Trophoblast cell (in vitro differentiated cells and primary cell): ENCODE measurements at regions not wholly inside any gene's neighbourhood (a gene's known extent, or its start where the extent isn't known, plus 50 kb on each side); places are given as distances from the start of the nearest gene placed in this dataset.

Experiments
- DNase-seq, 2 donors: peaks; one replicate each; pipeline ENCODE4 v3.0.0-alpha.2; 2016
- H2AFZ ChIP-seq: 2 replicates; pipeline ENCODE4 v1.6.1; 2013; ENCODE audit warnings: low read length, moderate library complexity, mild to moderate bottlenecking; ENCODE audit not compliant: insufficient read depth, poor library complexity
- H2AK5ac ChIP-seq: 2 replicates; pipeline ENCODE4 v1.6.1; 2013; ENCODE audit warnings: mild to moderate bottlenecking, low read length
- H2BK120ac ChIP-seq: 2 replicates; pipeline ENCODE4 v1.6.1; 2013; ENCODE audit warnings: low read length, mild to moderate bottlenecking, moderate library complexity; ENCODE audit not compliant: insufficient read depth, poor library complexity
- H2BK12ac ChIP-seq: 2 replicates; pipeline ENCODE4 v1.6.1; 2013; ENCODE audit warnings: mild to moderate bottlenecking, low read length, moderate library complexity
- H2BK5ac ChIP-seq: 2 replicates; pipeline ENCODE4 v1.6.1; 2013; ENCODE audit warnings: low read length, low read depth, moderate library complexity, mild to moderate bottlenecking; ENCODE audit not compliant: poor library complexity
- H3K14ac ChIP-seq: 2 replicates; pipeline ENCODE4 v1.6.1; 2013; ENCODE audit warnings: mild to moderate bottlenecking, low read length
- H3K18ac ChIP-seq: 2 replicates; pipeline ENCODE4 v1.6.1; 2013; ENCODE audit warnings: mild to moderate bottlenecking, low read length
- H3K23ac ChIP-seq: 2 replicates; pipeline ENCODE4 v1.6.1; 2013; ENCODE audit warnings: low read length
- H3K27ac ChIP-seq: 2 replicates; pipeline ENCODE4 v1.5.1; 2013; ENCODE audit warnings: low read depth, mild to moderate bottlenecking, inconsistent platforms, low read length, moderate library complexity
- H3K27me3 ChIP-seq: 2 replicates; pipeline ENCODE4 v1.6.1; 2013; ENCODE audit warnings: inconsistent platforms, mild to moderate bottlenecking, low read length, moderate library complexity; ENCODE audit not compliant: insufficient read depth
- H3K36me3 ChIP-seq, 2 experiments: 1 replicate in 1 of 2; 2 replicates in 1 of 2; pipeline ENCODE4 v1.6.1; 2013; ENCODE audit warnings: low read length in 2 of 2, mild to moderate bottlenecking in 2 of 2, moderate library complexity in 1 of 2; ENCODE audit not compliant: insufficient read depth in 2 of 2, control insufficient read depth in 1 of 2
- H3K4ac ChIP-seq: 2 replicates; pipeline ENCODE4 v1.6.1; 2013; ENCODE audit warnings: low read depth, mild to moderate bottlenecking, low read length, moderate library complexity
- H3K4me1 ChIP-seq, 2 experiments: 1 replicate in 1 of 2; 2 replicates in 1 of 2; pipeline ENCODE4 v1.6.1; 2013; ENCODE audit warnings: low read length in 2 of 2, mild to moderate bottlenecking in 2 of 2, moderate library complexity in 1 of 2; ENCODE audit not compliant: insufficient read depth in 2 of 2, control insufficient read depth in 1 of 2
- H3K4me2 ChIP-seq: 2 replicates; pipeline ENCODE4 v1.6.1; 2013; ENCODE audit warnings: inconsistent platforms, mild to moderate bottlenecking, low read length, moderate library complexity
- H3K4me3 ChIP-seq: 2 replicates; pipeline ENCODE4 v1.5.1; 2013; ENCODE audit warnings: mild to moderate bottlenecking, low read depth, low read length, inconsistent platforms
- H3K79me1 ChIP-seq: one replicate; pipeline ENCODE4 v1.6.1; 2013; ENCODE audit warnings: low read length
- H3K79me2 ChIP-seq: 2 replicates; pipeline ENCODE4 v1.6.1; 2013; ENCODE audit warnings: low read length, mild to moderate bottlenecking; ENCODE audit not compliant: control insufficient read depth, insufficient read depth, poor library complexity
- H3K9ac ChIP-seq: 2 replicates; pipeline ENCODE4 v1.6.1; 2013; ENCODE audit warnings: mild to moderate bottlenecking, low read length
- H3K9me3 ChIP-seq: 2 replicates; pipeline ENCODE4 v1.6.1; 2013; ENCODE audit warnings: low read depth, mild to moderate bottlenecking, control low read depth, inconsistent platforms, low read length; ENCODE audit not compliant: insufficient read depth
- H4K12ac ChIP-seq: 2 replicates; pipeline ENCODE4 v1.6.1; 2013; ENCODE audit warnings: low read depth, mild to moderate bottlenecking, low read length, moderate library complexity
- H4K8ac ChIP-seq: 2 replicates; pipeline ENCODE4 v1.6.1; 2013; ENCODE audit warnings: low read depth, mild to moderate bottlenecking, low read length, moderate library complexity
- H4K91ac ChIP-seq: one replicate; pipeline ENCODE4 v1.6.1; 2013; ENCODE audit warnings: low read depth, mild to moderate bottlenecking, low read length, moderate library complexity
- WGBS: extraction: QIAGEN DNeasy Blood & Tissue Kit; methylation state at CpG from one replicate; pipeline ENCODE4 v1.1.7; 2013; ENCODE audit warnings: missing lambda C conversion rate; ENCODE audit not compliant: insufficient read length, insufficient coverage; ENCODE audit errors: extremely low coverage; 5-methylcytosine and 5-hydroxymethylcytosine counted together

DNA sequence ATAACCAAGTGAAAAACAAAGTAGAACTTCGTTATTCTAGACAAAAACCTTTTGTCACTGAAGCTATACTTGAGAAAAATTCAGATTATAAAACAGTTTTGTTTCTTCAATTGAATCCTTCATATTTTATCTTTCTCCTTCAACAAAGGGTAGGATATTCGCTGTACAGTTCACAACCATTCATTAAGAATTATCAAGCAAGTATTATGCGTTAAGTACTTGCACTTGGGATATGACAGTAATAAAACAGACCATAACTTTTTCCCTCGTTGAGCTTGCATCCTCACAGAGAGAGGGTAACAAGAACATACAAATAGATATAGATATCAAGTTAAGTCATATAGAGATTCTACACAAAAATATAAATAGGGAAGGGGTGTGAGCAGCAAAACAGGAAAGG, 61.2 kb upstream of the MEOX2 start:
- Histone ChIP-seq H2AK5ac (no peak overlapping the region), H3K9me3 (no peaks in the 10 kb centered on the region), H2AFZ (no peak overlapping the region), H3K27ac (no peak overlapping the region), H3K79me2 (no peaks in the 10 kb centered on the region), H3K4me1 (no peaks in the 10 kb centered on the region), H3K27me3 (no peaks in the 10 kb centered on the region), H4K8ac (no peak overlapping the region), H2BK5ac (no peak overlapping the region), H3K9ac (no peak overlapping the region), H2BK120ac (no peak overlapping the region), H3K18ac (no peak overlapping the region), H2BK12ac (no peak overlapping the region), H4K91ac (no peak overlapping the region), H3K4me3 (no peak overlapping the region), H3K4me2 (no peak overlapping the region), H4K12ac (no peak overlapping the region), H3K36me3 (no peaks in the 10 kb centered on the region), H3K23ac (no peak overlapping the region), H3K79me1 (no peaks in the 10 kb centered on the region), H3K14ac (no peak overlapping the region), H3K4ac (no peak overlapping the region)
- DNase-seq, result no peak
- no CpG with 5 or more reads among the region's 4 CpGs for WGBS

DNA sequence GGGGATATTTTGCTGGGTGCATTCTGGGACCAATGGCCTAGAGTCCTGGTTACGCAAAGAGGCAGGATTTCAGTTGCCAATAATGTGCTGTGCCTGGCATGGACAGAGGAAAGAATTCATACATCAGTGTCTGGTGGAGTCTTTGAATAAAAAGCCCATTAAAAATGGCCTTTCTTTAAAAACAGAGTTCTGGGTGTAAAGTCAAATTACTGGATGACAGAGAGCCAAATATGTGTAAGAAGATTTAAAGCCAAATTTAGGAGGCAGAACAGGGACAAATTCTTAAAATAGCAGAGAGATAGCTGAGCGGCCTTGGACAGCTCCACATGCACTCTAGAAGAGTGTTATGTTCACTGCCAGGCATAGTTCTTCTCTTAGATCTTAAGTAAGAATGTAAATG, 60.8 kb upstream of the MEOX2 start:
- DNase-seq, result no peak
- Histone ChIP-seq H3K9me3 (no peaks in the 10 kb centered on the region), H4K91ac (no peak overlapping the region), H3K79me2 (no peaks in the 10 kb centered on the region), H2AK5ac (no peak overlapping the region), H3K4me2 (no peak overlapping the region), H4K8ac (no peak overlapping the region), H3K4ac (no peak overlapping the region), H2BK5ac (no peak overlapping the region), H3K9ac (no peak overlapping the region), H3K14ac (no peak overlapping the region), H4K12ac (no peak overlapping the region), H3K4me3 (no peak overlapping the region), H3K36me3 (no peaks in the 10 kb centered on the region), H3K4me1 (no peaks in the 10 kb centered on the region), H2BK12ac (no peak overlapping the region), H3K23ac (no peak overlapping the region), H3K27me3 (no peaks in the 10 kb centered on the region), H3K27ac (no peak overlapping the region), H2AFZ (no peak overlapping the region), H3K18ac (no peak overlapping the region), H2BK120ac (no peak overlapping the region), H3K79me1 (no peaks in the 10 kb centered on the region)
- whole genome bisulfite sequencing, result no CpG with 5 or more reads among the region's 2 CpGs

DNA sequence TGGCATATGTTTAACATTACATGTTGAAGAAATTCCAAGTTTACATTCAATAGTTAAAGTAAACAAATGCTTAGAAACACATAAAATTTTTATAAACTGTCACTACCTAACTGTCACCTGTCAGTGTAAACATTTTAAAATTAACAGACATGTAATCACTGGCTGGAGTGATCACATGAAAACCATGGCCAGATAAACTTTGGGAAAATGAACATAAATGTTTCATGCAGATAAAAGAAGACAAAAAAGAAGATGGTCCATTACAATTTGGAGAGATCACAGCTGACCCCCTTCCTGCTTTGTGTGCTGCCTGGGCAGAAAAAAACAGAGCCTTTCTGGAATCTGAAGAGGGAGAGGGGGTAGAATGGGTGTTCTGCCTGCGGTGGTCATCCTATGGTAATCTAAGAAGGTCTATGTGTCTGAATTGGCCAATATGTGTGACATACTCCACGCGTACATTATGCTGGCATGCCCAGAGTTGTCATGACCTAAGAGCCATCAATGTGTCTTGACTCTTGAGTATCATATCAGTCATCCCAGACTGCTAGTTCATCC, 57.5 kb upstream of the MEOX2 start:
- no peak for DNase-seq
- Histone ChIP-seq H3K4me1 (no peaks in the 10 kb centered on the region), H4K8ac (no peak overlapping the region), H2AFZ (no peak overlapping the region), H3K23ac (no peak overlapping the region), H3K27me3 (no peaks in the 10 kb centered on the region), H2BK12ac (no peak overlapping the region), H3K18ac (no peak overlapping the region), H2BK5ac (no peak overlapping the region), H3K9ac (no peak overlapping the region), H3K14ac (no peak overlapping the region), H3K4ac (no peak overlapping the region), H3K79me1 (no peaks in the 10 kb centered on the region), H3K79me2 (no peaks in the 10 kb centered on the region), H2BK120ac (no peak overlapping the region), H3K4me3 (no peak overlapping the region), H3K9me3 (no peaks in the 10 kb centered on the region), H4K12ac (no peak overlapping the region), H4K91ac (no peak overlapping the region), H3K36me3 (no peaks in the 10 kb centered on the region), H3K27ac (no peak overlapping the region), H3K4me2 (no peak overlapping the region), H2AK5ac (no peak overlapping the region)
- WGBS, result no CpG with 5 or more reads among the region's 3 CpGs

DNA sequence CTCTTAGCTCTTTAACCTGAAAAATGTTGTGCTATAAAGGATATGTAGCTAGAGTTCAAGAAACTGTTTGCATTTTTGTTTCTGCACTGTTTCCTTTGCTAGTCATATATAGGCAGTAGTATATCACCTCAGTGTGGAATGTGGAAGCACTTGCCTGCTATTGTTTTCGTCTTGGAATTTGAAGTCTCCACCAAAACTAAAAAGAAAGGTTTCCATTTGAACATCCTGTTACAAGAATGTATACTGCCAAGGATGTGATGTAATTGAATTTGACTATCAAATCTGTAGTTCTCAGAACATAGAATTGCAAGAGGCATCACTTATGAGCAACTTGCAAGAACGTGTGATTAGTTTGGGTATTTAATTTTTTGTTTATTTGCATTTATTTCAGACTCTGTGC, 51.1 kb upstream of the MEOX2 start:
- Histone ChIP-seq H2BK5ac (no peak overlapping the region), H3K27me3 (no peaks in the 10 kb centered on the region), H3K14ac (no peak overlapping the region), H4K91ac (no peak overlapping the region), H2BK12ac (no peak overlapping the region), H3K4ac (no peak overlapping the region), H3K36me3 (no peaks in the 10 kb centered on the region), H3K9me3 (no peaks in the 10 kb centered on the region), H3K9ac (no peak overlapping the region), H2AK5ac (no peak overlapping the region), H3K79me1 (no peaks in the 10 kb centered on the region), H3K4me3 (no peak overlapping the region), H2BK120ac (no peak overlapping the region), H3K23ac (no peak overlapping the region), H4K12ac (no peak overlapping the region), H3K4me2 (no peak overlapping the region), H4K8ac (no peak overlapping the region), H3K4me1 (no peaks in the 10 kb centered on the region), H3K18ac (no peak overlapping the region), H3K79me2 (no peaks in the 10 kb centered on the region), H3K27ac (no peak overlapping the region), H2AFZ (no peak overlapping the region)
- WGBS, result no CpG with 5 or more reads among the region's 2 CpGs
- DNase-seq, result no peak
